ENCODE measurements at regions not wholly inside any gene's neighbourhood (a gene's known extent, or its start where the extent isn't known, plus 50 kb on each side); places are given as distances from the start of the nearest gene placed in this dataset.
"Not testable (repeated sequence)": the region's sequence is repeated elsewhere in the genome, so short reads cannot be mapped to it uniquely, and the experiment has no call there.

- not testable (repeated sequence) for H3K4me3 ChIP-seq (ENCODE audit: low read length); H3K4me1 ChIP-seq (ENCODE audit: insufficient read depth, low read length); H3K9me3 ChIP-seq (ENCODE audit: low read depth, low read length); H3K27me3 ChIP-seq (ENCODE audit: insufficient read depth, low read length)
Observed at GRCh38 chr18:14236356-14237048, 104.3 kb upstream of the ZNF519 start.

DNA sequence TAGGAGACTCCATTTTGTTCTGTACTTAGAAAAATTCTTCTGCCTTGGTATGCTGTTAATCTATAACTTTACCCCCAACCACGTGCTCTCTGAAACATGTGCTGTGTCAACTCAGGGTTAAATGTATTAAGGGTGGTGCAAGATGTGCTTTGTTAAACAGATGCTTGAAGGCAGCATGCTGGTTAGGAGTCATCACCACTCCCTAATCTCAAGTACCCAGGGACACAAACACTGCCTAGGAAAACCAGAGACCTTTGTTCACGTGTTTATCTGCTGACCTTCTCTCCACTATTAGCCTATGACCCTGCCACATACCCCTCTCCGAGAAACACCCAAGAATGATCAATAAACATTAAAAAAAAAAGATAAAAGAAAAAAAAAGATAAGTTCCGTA lies 93.0 kb upstream of the ZNF519 start:
- H3K4me1 ChIP-seq (ENCODE audit: insufficient read depth, low read length); H3K27me3 ChIP-seq (ENCODE audit: insufficient read depth, low read length); H3K4me3 ChIP-seq (ENCODE audit: low read length); H3K9me3 ChIP-seq (ENCODE audit: low read depth, low read length): not testable (repeated sequence)

DNA sequence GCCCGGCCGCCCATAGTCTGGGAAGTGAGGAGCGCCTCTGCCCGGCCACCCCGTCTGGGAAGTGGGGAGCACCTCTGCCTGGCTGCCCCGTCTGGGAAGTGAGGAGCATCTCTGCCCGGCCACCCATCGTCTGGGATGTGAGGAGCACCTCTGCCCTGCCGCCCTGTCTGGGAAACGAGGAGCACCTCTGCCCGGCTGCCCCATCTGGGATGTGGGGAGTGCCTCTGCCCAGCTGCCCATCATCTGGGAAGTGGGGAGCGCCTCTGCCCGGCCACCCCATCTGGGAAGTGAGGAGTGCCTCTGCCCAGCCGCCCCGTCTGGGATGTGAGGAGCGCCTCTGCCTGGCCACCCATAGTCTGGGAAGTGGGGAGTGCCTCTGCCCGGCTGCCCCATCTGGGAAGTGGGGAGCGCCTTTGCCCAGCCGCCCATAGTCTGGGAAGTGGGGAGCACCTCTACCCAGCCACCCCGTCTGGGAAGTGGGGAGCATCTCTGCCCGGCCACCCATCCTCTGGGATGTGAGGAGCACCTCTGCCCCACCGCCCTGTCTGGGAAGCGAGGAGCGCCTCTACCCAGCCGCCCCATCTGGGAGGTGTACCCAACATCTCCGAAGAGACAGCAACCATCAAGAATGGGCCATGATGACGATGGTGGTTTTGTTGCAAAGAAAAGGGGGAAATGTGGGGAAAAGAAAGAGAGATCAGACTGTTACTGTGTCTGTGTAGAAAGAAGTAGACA lies 92.5 kb upstream of the ZNF519 start:
- not testable (repeated sequence) for H3K9me3 ChIP-seq (ENCODE audit: low read depth, low read length); H3K27me3 ChIP-seq (ENCODE audit: insufficient read depth, low read length); H3K4me3 ChIP-seq (ENCODE audit: low read length); H3K4me1 ChIP-seq (ENCODE audit: insufficient read depth, low read length)

DNA sequence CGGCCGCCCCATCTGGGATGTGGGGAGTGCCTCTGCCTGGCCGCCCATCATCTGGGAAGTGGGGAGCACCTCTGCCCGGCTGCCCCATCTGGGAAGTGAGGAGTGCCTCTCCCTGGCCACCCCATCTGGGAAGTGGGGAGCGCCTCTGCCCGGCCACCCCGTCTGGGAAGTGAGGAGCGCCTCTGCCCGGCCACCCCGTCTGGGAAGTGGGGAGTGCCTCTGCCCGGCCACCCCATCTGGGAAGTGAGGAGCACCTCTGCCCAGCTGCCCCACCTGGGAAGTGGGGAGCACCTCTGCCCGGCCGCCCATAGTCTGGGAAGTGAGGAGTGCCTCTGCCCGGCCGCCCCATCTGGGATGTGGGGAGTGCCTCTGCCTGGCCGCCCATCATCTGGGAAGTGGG lies 91.7 kb upstream of the ZNF519 start:
- not testable (repeated sequence) for H3K4me1 ChIP-seq (ENCODE audit: insufficient read depth, low read length); H3K9me3 ChIP-seq (ENCODE audit: low read depth, low read length); H3K4me3 ChIP-seq (ENCODE audit: low read length); H3K27me3 ChIP-seq (ENCODE audit: insufficient read depth, low read length)

- not testable (repeated sequence) for H3K27me3 ChIP-seq (ENCODE audit: insufficient read depth, low read length); H3K4me3 ChIP-seq (ENCODE audit: low read length); H3K9me3 ChIP-seq (ENCODE audit: low read depth, low read length); H3K4me1 ChIP-seq (ENCODE audit: insufficient read depth, low read length)
Observed at GRCh38 chr18:14223231-14223822, 91.1 kb upstream of the ZNF519 start.

- not testable (repeated sequence) for H3K4me1 ChIP-seq (ENCODE audit: insufficient read depth, low read length); H3K4me3 ChIP-seq (ENCODE audit: low read length); H3K27me3 ChIP-seq (ENCODE audit: insufficient read depth, low read length); H3K9me3 ChIP-seq (ENCODE audit: low read depth, low read length)
Observed at GRCh38 chr18:14222354-14223221, 90.4 kb upstream of the ZNF519 start.

DNA sequence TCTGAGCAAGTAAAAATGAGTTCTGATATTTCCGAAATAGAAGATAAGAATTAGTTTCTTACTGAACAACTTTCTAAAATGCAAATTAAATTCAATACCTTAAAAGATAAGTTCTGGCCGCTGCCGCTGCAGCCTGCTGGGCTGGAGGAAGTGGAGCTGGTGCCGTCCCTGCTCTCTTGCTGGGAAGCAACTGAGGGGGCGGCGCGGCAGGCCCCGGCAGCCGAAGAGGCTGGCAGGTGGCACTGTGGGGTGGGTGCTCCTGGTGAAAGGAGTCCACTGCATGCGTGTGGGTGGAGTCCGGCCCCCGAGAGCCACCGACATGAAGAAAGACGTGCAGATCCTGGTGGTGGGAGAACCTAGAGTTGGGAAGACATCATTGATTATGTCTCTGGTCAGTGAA lies 89.5 kb upstream of the ZNF519 start:
- H3K27me3 ChIP-seq (ENCODE audit: insufficient read depth, low read length): no peaks in the 10 kb centered on the region
- H3K9me3 ChIP-seq (ENCODE audit: low read depth, low read length): no peaks in the 10 kb centered on the region
- no peaks in the 10 kb centered on the region for H3K4me1 ChIP-seq (ENCODE audit: insufficient read depth, low read length)
- H3K4me3 ChIP-seq (ENCODE audit: low read length): no peak overlapping the region

GRCh38 chr18:14215952-14216351 lies 83.7 kb upstream of the ZNF519 start:
- not testable (repeated sequence) for H3K4me1 ChIP-seq (ENCODE audit: insufficient read depth, low read length); H3K9me3 ChIP-seq (ENCODE audit: low read depth, low read length); H3K4me3 ChIP-seq (ENCODE audit: low read length); H3K27me3 ChIP-seq (ENCODE audit: insufficient read depth, low read length)

- not testable (repeated sequence) for H3K4me3 ChIP-seq (ENCODE audit: low read length); H3K27me3 ChIP-seq (ENCODE audit: insufficient read depth, low read length); H3K4me1 ChIP-seq (ENCODE audit: insufficient read depth, low read length); H3K9me3 ChIP-seq (ENCODE audit: low read depth, low read length)
Observed at GRCh38 chr18:14203424-14203823, 71.2 kb upstream of the ZNF519 start.

- not testable (repeated sequence) for H3K4me3 ChIP-seq (ENCODE audit: low read length); H3K27me3 ChIP-seq (ENCODE audit: insufficient read depth, low read length); H3K4me1 ChIP-seq (ENCODE audit: insufficient read depth, low read length); H3K9me3 ChIP-seq (ENCODE audit: low read depth, low read length)
Observed at GRCh38 chr18:14190776-14191442, 58.7 kb upstream of the ZNF519 start.

GRCh38 chr18:14189858-14190257 lies 57.6 kb upstream of the ZNF519 start:
- H3K4me1 ChIP-seq (ENCODE audit: insufficient read depth, low read length): no peaks in the 10 kb centered on the region
- no peaks in the 10 kb centered on the region for H3K9me3 ChIP-seq (ENCODE audit: low read depth, low read length)
- no peak overlapping the region for H3K4me3 ChIP-seq (ENCODE audit: low read length)
- no peaks in the 10 kb centered on the region for H3K27me3 ChIP-seq (ENCODE audit: insufficient read depth, low read length)

DNA sequence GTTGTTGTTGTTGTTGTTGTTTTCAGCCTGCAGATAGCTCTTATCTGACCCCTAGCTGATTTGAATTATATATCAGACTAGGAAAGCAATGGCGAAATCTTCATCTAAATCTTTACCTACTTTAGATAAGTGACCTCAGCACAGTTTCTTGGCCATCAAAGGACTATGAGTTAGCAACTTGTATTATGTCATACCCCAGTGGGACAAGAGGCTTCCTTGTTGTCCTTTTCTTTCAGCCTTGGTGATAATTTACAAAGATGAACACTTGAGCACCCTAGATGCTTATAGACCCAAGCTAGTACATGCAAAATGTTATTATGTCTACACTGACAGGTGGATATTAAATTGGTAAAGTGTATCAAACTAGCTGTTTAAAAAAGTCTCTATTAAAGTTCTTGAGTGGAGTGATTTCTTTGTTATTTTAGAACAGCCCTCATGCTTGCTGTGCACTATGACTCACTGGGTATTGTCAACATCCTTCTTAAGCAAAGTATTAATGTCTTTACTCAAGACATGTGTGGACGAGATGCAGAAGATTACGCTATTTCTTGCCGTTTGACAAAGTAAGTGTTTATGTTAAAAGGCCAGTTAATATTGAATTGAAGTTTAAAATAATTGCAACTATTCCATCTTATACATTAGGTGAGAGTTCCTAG lies 56.6 kb upstream of the ZNF519 start:
- not testable (repeated sequence) for H3K4me1 ChIP-seq (ENCODE audit: insufficient read depth, low read length); H3K4me3 ChIP-seq (ENCODE audit: low read length); H3K27me3 ChIP-seq (ENCODE audit: insufficient read depth, low read length); H3K9me3 ChIP-seq (ENCODE audit: low read depth, low read length)

Data from mononuclear cell (primary cell).